Activated T-cell treated with anti-CD3 and anti-CD28 coated beads for 4 hours (primary cell): ENCODE measurements at regions not wholly inside any gene's neighbourhood (a gene's known extent, or its start where the extent isn't known, plus 50 kb on each side); places are given as distances from the start of the nearest gene placed in this dataset.
"Not testable (repeated sequence)": the region's sequence is repeated elsewhere in the genome, so short reads cannot be mapped to it uniquely, and the experiment has no call there.

ENCODE experiments used
- DNase-seq: peaks from one replicate; pipeline ENCODE4 v3.0.0-alpha.2; 2020

- DNase-seq: not testable (repeated sequence)
Measured at GRCh38 chr4:121616449-121616848, 80.3 kb downstream of the ANXA5 start.

- DNase-seq: no peak
Measured at GRCh38 chr4:121614101-121614500, 82.7 kb downstream of the ANXA5 start.

- no peak for DNase-seq
Measured at GRCh38 chr4:121599049-121599448, 97.7 kb downstream of the ANXA5 start.

DNA sequence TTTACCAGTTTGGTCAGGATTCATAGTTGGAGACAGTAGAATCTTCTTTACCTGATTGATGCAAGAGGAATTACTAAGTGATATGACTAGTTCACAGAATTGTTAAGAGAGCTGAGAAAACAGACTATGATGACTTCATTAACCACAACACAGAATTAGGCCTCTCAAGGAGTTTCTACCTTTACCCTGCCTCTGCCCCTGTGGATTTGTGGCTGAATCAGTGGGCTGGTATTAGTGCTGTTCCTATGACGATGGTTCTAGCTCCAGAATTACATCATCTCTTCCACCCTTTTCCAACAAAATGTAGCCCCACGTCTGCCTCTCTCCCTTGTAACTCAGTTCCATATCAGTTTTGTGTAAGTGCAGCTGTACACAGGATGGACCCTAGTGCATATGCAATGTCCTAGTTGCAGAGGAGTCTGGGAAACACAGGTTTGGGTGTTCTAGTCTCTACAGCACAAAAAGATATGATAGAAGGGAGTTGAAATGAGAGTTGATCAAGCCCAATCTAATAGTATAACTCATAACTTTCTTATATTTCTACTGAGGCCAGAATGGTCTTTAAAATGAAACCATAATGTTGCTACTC lies 99.3 kb downstream of the ANXA5 start:
- no peak for DNase-seq

GRCh38 chr4:121594796-121595526 lies 101.8 kb downstream of the ANXA5 start:
- no peak for DNase-seq

GRCh38 chr4:121593760-121594159 lies 103.0 kb downstream of the ANXA5 start:
- no peak for DNase-seq

DNA sequence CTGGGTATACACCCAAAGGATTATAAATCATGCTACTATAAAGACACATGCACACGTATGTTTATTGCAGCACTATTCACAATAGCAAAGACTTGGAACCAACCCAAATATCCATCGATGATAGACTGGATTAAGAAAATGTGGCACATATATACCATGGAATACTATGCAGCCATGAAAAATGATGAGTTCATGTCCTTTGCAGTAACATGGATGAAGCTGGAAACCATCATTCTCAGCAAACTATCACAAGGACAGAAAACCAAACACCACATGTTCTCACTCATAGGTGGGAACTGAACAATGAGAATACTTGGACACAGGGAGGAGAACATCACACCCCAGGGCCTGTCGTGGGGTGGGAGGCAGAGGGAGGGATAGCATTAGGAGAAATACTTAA lies 104.5 kb downstream of the ANXA5 start:
- not testable (repeated sequence) for DNase-seq

DNA sequence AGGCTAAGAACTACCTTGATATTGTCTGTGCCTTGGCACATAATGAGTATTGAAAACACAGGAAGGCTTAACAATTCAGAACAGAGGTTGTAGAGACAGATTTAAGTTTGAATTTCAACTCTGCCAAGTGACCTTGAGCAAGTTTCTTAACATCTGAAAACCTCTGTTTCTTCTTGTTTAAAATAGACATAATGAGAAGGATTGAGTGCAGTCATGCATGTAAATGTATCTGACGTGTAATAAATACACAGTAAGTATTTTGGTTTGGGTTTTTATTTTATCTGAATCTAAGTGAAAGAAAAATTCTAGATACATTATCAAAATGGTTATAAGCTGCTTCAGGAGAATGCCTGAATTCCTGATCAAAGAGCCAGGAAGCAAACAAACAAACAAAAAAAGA lies 111.9 kb downstream of the ANXA5 start:
- no peak for DNase-seq

- DNase-seq: no peak
Measured at GRCh38 chr4:121583396-121583795, 113.4 kb downstream of the ANXA5 start.

DNA sequence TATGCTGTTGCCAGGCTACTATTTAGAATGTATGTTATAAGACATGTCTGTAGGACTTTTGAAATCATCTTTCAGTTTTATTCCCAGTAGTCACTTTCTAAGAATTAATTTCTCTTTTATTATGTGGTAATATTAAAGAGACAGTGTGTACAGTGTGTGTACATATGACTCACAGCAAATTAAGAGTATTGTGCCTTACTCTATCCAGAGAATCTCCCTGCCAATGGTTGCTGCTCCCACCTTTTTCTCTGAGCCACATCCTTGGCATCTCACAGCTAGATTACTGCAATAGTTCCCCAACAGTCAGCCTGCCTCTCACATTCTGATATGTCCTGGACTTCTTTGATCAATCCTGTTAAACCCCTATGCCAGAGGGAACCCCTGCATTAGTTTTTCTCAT lies 114.5 kb downstream of the ANXA5 start:
- DNase-seq: no peak

DNA sequence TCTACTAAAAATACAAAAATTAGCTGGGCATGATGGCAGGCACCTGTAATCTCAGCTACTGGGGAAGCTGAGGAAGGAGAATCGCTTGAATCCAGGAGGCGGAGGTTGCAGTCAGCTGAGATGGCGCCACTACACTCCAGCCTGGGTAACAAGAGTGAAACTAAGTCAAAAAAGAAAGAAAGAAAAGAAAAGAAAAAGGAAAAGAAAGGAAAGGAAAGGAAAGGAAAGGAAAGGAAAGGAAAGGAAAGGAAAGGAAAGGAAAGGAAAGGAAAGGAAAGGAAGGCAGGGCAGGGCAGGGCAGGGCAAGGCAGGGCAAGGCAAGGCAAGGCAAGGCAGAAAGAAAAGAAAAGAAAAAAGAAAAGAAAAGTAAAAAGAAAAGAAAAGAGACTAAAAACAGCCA lies 121.4 kb downstream of the ANXA5 start:
- not testable (repeated sequence) for DNase-seq

DNA sequence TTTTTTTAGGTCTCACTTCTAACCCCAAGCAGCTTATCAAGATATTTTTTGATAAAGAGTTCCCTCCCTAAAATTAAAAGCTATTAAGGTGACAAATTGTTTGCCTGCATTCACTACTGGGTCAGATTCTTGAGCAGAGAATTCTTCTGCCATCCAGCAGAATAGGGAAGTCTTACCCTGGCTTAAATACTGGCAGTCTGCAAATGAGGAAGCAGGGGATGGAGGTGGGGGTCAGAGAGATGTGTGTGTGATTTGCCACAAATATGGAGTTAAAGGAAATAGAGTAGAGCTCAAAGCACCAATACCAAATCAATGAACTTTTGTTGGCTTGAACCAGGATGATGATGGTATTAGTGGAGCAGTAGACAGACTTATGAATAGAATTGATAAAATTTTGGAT lies 122.2 kb downstream of the ANXA5 start:
- DNase-seq: no peak

DNA sequence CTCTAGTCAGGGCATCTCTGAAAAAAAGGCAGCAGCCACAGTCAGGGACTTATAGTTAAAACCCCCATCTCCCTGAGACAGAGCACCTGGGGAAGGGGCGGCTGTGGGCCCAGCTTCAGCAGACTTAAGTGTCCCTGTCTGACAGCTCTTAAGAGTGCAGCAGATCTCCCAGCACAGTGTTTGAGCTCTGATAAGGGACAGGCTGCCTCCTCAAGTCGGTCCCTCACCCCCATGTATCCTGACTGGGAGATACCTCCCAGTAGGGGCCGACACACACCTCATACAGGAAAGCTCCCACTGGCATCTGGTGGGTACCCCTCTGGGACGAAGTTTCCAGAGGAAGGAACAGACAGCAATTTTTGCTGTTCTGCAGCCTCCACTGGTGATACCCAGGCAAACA lies 129.0 kb downstream of the ANXA5 start:
- no peak for DNase-seq

GRCh38 chr4:121564840-121565375 lies 131.9 kb downstream of the ANXA5 start:
- no peak for DNase-seq

GRCh38 chr4:121562811-121563210 lies 134.0 kb downstream of the ANXA5 start:
- DNase-seq: no peak

GRCh38 chr4:121555315-121556107 lies 141.3 kb downstream of the ANXA5 start:
- DNase-seq: no peak

GRCh38 chr4:121554382-121554781 lies 142.4 kb downstream of the ANXA5 start:
- no peak for DNase-seq

DNA sequence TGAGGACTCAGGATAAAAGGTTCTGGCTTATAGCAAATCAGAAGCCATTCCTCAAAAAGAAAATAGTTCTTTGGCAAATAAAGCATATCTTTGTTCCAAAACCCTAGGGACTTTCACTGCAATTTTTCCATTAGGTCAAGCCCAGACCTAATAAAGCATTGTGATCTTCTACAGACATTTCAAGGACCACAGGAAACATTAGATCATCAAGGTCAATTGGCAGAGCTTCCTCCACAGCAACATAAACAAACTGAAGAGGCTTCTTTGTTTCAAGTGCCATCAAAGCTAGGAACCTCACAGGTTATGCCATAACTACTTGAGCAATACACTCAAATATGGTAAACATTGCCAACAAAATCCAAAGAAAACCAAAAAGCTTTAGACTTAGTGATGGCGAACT lies 144.9 kb downstream of the ANXA5 start:
- DNase-seq: no peak

DNA sequence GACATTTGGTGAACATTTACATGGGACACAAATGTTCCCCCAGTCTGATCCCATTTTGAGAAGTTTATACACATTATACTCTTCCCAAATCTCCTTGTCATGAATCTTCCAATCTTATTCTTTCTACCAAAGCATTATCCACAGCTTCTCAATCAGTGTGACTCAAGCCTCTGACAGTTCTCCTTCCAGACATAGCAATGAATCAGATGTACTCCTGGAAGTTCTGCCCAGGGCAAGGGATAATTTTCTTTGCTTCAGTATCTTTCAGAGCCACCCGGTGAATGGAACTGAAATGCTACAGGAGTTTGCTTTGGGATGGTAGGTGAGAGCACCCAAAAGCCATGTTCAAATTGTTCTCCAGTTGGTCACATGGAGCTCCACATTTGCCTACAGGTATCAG lies 145.5 kb downstream of the ANXA5 start:
- DNase-seq: no peak

DNA sequence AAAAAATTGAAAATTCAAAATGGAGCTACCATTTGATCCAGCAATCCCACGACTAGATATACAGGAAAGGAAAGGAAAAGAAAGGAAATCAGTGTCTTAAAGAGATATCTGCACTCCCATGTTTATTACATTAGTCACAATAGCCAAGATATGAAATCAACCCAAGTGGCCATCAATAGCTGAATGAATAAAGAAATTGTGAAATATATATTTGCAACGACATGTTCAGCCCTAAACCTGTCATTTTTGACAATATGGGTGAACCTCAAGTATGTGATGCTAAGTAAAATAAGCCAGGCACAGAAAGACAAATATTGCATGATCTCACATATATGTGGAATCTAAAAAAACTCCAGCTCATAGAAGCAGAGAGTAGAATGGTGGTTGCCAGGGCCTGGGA lies 155.1 kb downstream of the ANXA5 start:
- no peak for DNase-seq

GRCh38 chr4:121535351-121535750 lies 154.5 kb upstream of the QRFPR start:
- DNase-seq: no peak

- DNase-seq: no peak
Measured at GRCh38 chr4:121534187-121534586, 153.4 kb upstream of the QRFPR start.

DNA sequence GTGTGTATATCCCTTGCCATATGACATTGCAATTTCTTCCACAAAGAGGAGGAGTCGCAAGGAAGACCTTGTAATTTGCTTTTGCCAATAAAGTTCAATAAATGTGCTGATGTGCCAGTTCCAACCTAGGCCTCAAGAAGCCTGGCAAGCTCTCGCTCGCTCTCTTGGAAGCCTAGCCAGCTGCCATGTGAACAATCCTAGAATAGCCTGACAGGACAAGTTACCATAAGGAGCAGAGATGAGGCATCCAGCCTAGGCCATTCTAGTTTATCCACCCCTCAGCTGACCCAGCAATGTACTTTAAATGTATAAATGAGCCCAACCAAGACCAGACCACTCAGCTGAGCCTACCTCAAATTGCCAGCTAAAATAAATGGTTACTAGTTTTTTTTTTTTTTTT lies 145.7 kb upstream of the QRFPR start:
- DNase-seq: no peak
